ENCODE measurements at regions not wholly inside any gene's neighbourhood (a gene's known extent, or its start where the extent isn't known, plus 50 kb on each side); places are given as distances from the start of the nearest gene placed in this dataset.

DNA sequence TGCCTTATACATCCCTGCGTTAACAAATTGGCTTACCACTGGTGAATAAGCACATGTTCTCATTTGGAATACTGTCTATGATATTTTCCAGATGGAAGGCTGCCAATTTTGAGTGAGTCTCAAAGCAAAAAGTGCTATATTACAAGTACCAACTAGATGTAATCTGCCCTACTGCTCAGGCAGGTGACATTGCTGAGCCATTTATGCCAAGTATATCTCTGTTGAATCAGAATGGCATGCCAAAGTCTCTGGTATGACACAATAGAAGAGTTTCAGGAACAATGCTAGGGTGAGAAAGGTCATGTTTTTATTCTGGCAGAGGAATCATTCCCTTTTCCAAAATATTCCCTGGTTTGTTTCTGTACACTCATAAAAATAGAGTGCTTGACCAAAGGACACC is 356.5 kb downstream of the CDH9 start:
- DNase-seq (ENCODE audit: low spot score in 2 of 2): no peak
- no peak for FAIRE-seq

DNA sequence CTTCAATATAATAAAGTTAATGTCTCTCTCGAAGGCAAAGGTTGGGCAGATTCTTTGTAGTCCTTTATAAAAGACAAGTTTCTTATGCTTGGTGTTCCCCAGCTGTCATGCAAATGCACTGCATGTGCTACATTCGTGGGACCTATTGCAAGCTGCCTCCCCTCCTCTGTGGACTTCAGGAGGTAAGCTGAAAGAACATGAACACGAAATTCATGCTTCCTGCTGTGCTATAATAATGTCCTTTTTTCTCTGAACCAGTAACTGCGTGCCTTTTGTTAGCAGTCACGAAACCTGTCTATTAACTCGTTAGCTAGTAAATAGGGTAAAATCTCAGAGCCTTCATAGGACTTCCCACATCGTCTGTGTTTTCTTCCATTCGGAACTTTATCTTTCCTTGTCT is 363.5 kb downstream of the CDH9 start:
- FAIRE-seq (no peak), DNase-seq (ENCODE audit: low spot score in 2 of 2) (no peak)

DNA sequence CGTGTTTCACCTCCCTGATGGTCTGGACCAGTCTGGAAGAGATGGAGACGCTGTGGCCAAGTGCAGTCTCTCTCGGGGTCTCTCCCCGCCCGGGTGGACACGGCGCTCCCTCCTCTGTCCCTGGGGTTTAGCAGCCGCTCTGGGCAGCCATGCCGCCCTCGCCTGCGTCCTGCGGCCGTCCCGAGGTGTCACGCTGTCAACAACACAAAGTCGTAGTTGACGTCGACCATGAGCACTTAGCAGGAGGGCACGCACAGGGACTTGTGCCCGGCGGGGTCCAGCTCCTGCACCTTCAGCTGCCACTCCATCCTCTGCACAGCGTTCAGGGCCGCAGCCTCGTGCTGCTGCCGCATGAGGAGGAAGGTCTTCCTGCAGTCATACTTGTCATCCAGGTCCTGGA is 368.9 kb downstream of the CDH9 start:
- DNase-seq (ENCODE audit: low spot score in 2 of 2): no peak
- FAIRE-seq: no peak

DNA sequence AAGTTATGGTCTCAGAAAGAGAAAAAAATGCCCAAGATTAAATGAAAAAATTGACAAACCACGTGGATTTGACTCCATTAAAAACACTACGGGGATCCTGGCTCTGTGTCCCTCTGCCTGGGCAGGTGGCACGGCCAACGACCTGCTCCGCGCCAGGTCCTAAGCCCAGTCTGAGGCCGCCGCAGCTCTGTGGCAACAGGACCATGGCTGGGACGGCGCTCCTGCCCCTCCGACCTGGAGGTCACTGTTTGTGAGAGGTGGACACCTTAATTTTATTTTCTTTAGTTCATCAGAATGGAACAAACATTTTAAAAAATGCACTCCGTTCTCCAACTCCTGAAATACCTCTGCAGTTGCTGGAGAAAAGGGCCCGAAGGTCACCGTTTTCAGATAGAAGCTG is 369.4 kb downstream of the CDH9 start:
- no peak for DNase-seq (ENCODE audit: low spot score in 2 of 2)
- no peak for FAIRE-seq

DNA sequence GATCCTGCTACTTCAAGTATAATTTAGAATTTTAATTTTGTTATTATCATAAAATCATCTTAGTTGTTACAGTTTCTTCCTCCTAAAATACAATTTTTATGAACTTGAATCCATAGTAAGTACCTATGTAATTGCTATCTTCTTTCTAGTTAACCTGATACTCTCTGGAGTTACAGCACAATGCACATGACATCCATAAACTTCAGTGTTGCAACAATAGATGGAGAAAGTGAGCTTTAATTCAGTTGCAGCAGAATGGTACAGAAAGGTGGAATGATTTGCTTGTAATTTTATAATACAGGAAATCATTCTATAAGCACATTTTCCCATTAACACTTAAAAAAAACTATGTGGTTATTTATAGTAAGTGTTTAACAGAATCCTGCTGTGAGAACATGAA is 372.0 kb downstream of the CDH9 start:
- FAIRE-seq: no peak
- DNase-seq (ENCODE audit: low spot score in 2 of 2): no peak

DNA sequence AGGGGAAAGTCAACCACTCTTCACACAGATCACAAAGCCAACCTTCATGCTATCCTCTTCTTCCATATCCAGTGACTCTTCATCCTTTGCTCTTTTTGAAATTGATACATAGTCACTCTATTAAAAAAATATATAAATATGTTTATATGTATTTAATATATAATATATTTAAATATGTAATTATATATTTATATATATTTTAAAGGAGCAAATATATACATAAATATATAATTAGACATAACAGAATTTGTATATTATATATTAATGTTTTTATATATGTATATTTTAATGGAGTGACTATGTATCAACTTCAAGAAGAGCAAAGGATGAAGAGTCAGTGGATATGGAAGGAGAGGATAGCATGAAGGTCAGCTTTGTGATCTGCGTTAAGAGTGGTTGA is 374.9 kb downstream of the CDH9 start:
- DNase-seq (ENCODE audit: low spot score in 2 of 2) (no peak), FAIRE-seq (no peak)

DNA sequence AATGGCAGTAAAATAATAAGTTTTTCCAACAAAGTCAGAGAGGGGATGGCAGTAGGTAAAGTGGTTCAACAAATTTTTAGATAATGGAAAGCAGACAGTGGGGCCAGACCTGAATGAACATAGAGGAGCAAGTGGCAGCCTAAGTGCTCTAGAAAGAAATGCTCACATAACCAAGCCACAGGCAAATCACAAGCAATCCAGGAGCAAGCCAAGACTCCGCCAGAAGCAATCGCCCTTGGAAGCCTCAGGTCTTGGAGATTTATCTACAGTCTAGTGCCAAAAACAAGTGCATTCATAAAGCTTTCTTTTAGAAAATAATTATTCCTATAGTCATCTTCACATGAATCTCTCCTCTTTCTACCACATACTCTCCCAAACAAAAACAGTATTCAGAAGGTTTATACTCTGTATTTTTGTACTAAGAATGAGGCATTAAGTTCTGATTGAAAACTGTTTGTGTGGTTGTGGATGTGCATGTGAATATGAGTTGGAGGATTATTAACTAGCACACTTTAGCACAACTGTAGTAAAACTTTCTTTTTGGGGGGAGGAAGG is 375.5 kb downstream of the CDH9 start:
- no peak for DNase-seq (ENCODE audit: low spot score in 2 of 2)
- no peak for FAIRE-seq

DNA sequence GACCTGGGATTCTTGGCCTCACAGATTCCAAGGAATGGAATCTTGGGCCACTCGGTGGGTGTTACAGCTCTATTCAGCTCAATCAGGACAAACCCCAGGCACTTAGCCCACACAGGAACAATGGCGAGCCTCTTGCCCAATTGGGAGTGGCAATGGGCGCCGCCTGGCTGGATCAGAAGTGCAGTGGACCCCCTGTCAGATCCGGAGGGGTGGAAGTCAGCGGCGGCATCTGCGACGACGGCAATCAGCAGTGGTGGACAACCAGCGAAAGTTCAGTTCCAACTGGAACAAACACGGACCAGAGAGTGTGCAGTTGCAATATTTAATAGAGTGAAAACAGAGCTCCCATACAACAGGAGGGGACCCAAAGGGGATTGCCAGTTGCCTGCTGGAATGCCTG is 378.3 kb downstream of the CDH9 start:
- FAIRE-seq (no peak), DNase-seq (ENCODE audit: low spot score in 2 of 2) (no peak)

DNA sequence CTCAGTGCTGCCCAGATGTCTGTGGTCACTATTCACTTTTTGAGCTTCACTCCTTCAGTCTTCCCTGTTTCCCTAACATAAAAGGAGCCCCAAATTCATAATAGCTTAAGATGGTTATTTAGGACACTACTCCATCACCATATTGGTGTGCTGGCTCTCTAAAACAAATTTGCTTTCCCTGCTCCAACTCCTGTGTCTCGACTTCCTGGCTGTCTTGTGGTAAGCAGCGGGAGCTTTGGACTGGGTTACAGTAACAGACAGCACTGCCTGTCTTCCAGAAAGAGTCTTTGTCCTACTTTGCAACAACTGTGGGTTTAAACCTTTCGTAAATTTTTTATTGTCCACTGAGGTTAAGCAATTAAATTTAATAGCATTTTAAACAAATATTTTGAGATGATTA is 389.4 kb downstream of the CDH9 start:
- DNase-seq (ENCODE audit: low spot score in 2 of 2): no peak
- FAIRE-seq: no peak

DNA sequence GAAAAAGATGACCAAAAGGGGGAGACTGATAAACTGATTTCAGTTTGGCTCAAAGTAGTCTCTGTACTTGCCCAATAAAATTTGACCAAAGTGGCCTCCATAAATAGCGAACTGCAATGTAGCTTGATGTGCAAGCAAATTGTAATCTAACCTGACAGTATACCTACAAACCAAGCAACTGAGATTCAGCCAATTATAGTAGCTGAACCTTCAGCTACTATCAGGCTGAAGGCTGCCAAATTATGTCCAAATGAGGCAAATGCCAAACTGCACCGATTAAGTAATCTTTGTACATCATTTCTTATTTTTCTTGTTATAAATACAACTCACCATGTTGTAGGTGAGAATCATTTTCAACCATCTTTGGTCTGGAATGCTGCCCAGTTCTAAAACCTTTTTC is 390.6 kb downstream of the CDH9 start:
- DNase-seq (ENCODE audit: low spot score in 2 of 2) (no peak), FAIRE-seq (no peak)

DNA sequence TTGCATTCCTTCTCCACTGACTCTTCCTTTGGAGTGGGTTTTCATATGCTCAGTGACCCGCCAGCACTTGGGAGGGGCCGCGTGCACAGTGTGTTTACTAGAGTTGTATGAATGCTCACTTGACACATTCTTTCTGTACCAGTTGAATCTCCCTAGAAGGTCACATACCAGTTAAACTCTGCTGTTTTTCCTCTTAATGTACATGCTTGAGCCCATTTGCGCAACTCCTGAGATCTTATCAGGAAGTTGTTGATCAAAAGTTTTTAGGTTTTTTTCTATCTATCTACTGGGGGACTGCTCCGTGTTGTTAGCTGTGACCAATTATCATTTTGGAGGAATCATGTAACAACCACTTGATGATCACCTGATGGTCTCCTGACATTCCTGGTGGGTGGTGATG is 392.7 kb downstream of the CDH9 start:
- DNase-seq (ENCODE audit: low spot score in 2 of 2): no peak
- FAIRE-seq: no peak

DNA sequence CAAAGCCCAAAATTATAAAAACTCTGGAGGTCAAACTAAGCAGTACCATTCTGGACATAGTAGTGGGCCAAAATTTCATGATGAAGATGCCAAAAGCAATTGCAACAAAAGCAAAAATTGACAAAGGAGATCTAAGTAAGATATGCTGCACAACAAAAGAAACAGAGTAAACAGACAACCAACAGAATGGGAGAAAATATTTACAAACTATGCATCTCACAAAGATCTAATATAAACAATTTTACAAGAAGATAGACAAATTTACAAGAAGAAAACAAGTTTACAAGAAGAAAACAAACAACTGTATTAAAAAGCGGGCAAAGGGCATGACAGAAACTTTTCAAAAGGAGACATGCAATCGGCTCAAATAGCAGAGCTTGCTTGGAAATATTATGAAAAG is 396.9 kb downstream of the CDH9 start:
- no peak for DNase-seq (ENCODE audit: low spot score in 2 of 2)
- no peak for FAIRE-seq

DNA sequence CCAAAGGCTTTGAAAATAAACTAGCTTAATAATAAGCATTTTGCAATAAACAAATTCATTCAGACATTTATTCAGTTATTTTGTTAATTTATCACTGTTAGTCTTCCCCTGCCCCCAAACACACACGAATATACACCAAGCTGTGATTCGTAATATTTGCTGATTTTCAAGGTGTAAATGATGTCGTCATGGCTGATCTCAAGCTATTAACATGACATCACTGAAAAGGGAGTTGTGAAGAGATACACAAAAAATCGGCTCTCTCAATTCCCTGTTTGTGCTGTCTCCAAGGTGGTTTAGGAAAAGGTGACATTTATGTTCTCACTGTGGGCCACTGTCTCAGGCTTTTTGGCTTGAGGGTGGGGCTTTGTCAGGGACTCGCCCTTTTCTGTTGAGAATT is 413.3 kb downstream of the CDH9 start:
- no peak for FAIRE-seq
- DNase-seq (ENCODE audit: low spot score in 2 of 2): no peak

DNA sequence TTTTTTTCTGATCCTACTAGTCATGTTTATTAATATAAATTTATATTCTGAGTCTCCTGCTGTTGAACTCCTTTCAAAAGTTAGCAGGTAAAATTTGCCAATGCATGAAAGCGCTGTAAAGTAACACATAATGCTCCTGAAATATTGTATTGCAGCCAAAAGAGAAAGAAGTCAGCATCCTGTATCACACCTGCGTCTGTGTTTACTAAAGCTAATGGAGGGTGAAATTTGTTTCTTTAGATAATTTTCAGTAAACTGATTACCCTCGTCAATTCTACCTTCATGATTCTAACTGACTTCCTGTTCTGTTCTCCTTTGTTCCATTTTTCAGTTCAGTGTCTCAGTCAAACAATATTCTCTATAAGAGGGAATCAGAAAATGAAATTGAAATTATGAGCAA is 415.4 kb downstream of the CDH9 start:
- DNase-seq (ENCODE audit: low spot score in 2 of 2) (no peak), FAIRE-seq (no peak)

DNA sequence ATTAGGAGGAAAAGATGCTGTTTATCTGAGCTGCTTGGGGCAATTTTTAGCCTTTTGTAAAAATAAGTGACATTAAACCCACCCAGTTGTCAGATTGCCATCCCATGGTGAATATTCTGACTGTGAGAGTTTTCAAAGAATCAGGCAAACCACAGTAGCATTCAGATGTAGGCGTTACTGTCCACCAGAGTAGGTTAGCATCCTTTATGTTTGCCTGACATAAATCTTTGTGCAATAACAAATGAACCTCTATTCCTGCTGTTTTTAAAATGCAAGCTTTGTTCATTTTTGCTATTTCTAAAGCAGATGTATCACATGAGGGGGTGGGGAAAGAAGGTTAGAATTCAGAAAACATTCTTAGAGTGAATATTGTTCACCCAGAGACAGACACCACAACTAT is 427.8 kb downstream of the CDH9 start:
- no peak for FAIRE-seq
- no peak for DNase-seq (ENCODE audit: low spot score in 2 of 2)

DNA sequence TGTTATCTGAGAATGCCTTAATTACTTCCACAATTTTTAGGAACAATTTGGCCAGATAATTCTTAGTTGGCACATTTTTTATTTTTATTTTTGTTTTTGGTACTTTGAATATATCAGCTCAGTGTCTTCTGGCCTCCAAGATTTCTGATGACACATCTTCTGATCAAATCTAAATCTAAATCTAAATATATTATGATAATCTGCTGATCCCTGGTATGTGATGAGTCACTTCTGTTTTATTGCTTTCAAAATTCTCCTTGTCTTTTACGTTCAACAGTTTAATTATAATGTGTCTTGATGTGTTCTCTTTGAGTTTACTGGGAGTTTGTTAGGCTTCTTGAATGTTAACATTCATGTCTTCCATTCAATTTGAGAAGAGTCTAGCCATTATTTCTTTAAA is 436.8 kb downstream of the CDH9 start:
- no peak for FAIRE-seq
- DNase-seq (ENCODE audit: low spot score in 2 of 2): no peak

DNA sequence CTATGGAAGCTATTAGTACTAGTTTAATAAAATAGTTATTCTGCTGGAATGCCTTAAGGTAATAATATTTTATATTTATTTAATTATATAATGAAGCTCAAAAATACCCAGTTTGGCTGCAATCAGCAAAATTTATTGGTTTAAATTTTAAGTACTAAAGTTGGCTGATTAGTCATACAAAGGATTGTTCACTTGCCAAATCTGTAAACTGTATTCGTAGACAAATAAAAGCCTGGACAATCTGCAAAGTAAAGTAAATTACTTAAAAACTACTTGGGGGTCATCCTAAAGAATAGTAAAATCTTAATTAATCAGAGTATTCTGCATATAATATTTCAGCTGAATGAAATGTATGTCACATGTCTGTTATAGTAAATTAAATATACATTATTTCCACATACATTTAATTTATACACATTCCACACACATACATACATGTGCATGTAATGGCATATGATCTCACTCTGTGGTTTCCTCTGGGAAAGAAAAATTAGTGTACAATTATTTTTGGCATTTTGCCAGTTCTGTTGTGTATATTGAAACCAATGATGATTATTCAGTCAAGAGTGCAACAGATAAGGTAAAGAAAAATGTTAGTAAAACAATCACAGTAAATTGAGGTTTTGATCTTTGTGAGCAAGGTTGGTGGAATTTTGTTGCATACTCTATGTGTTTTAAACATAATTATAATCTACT is 455.9 kb downstream of the CDH9 start:
- DNase-seq (ENCODE audit: low spot score in 2 of 2) (no peak), FAIRE-seq (no peak)

DNA sequence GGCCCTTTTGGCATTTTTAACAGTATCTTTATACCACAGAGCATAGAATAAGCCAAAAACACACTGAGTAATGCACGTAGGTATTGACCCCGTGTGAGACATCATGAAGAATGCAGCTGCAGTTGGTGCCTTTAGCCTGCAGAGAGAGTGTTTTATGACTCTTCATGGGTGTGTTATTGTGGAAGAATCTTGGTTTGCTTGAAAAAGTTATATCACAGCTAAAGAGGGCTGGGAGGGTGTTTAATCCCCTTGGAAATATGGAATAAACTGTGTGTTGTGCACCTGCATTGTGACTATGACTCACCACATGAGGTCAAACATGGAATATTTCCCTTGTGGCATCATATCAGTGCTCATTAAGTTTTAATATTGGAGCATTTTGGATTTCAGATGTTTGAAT is 458.7 kb downstream of the CDH9 start:
- FAIRE-seq (no peak), DNase-seq (ENCODE audit: low spot score in 2 of 2) (no peak)

DNA sequence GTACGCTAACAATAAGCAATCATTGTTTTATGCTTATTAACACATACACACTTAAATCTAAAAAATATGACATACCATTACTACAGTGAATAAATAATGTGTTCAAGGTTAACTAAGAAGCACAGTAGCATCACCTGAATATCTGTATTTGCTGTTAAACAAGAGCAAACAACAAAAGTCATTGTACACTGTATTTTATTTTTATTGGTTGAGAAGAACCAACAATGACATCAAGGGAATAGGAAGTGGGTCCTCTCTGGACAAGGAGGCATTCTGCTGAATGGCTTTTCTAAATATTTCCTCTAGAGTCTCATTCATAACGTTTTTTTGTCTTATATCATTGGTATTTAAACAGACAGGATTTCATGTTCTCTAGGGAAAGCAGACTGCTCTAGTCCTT is 460.4 kb downstream of the CDH9 start:
- DNase-seq (ENCODE audit: low spot score in 2 of 2): no peak
- no peak for FAIRE-seq

DNA sequence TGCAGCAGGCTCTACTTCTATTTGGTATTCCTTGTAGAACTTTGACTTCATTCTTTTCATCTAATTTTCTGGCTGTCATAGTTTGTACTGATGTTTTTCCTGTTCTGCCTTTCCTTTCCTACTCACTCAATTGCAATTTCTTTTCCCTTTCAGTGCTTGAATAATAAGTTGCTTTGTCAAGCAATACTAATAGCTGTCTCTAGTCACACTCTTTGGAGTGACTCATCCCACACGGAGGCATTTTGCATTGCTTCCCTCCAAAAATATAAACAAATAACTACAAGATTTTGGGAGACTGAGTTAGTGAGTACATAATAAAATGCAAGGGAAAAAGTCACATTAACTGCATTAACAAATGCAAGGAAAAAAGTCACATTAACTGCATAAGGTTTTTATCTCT is 465.9 kb downstream of the CDH9 start:
- DNase-seq (ENCODE audit: low spot score in 2 of 2) (no peak), FAIRE-seq (no peak)

DNA sequence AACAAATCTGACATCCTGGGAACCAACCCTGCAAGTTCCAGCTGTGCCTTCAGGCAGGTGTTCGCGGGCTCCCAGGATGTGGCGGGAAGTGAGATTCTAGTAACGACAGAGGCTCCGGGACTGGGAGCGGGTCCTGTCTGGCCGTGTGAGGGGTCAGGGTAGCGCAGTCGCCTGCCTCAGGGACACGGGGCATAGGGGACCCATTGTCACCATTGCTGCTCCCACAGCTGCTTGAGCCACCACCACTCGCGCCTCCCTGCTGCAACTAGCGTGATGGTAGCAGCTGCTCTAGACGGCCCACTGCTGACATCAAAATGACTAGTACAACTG is 468.5 kb downstream of the CDH9 start:
- DNase-seq (ENCODE audit: low spot score in 2 of 2) (no peak), FAIRE-seq (no peak)

DNA sequence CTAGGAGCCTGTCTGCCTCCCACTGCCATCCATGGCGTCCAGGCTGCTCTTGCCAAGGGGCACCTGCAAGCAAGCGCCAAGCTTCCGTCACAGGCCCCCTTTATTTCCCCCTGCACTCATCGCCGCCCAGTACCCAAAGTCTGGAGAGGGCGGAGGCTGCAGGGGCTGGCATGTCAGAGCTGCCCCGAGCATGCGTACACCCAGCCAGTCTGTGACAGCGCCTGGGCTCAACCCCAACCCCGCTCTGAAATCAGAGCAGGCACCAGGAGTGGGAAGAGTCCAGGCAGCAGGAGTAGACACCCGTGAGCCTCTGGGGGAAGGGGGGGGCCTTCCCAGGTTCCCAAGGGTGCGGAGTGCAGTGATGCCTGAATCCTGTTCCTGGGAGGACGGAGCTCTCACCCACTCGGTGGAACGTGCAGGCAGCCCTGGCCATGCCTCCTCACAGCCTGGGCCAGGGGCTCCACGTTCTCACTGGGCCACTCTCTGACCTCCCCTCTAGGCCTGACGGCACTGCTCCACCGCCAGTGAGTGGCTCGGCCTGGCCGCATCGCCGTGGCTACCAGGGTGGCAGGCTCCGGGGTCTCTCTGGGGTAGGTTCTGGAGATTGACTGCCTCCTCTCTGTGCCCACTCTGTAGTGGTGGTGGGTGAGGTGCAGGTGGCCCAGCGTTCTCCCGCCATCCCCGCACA is 469.0 kb downstream of the CDH9 start:
- FAIRE-seq (no peak), DNase-seq (ENCODE audit: low spot score in 2 of 2) (no peak)

DNA sequence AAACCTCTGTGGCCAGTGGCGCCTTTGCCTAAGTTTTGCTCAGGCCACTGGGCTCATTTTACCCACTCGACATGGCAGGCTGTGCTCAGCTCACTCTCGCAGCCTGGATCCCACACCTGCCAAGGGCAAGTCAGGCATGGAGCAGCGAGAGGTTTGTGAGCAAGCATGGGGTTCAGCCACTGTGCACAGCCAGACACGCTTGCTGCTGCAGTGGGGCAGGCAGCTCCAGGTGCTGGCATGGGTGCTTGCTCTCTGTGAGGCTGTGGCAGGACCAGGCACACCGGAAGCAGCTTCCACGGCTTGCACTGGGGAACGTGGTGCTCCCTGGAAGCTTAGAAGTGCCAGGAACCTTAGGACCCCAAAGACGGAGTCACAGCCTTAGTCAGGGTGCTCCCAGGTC is 470.1 kb downstream of the CDH9 start:
- DNase-seq (ENCODE audit: low spot score in 2 of 2) (no peak), FAIRE-seq (no peak)
